GM12892 (cell line): ENCODE measurements at regions not wholly inside any gene's neighbourhood (a gene's known extent, or its start where the extent isn't known, plus 50 kb on each side); places are given as distances from the start of the nearest gene placed in this dataset.

Source experiments
- POLR2A ChIP-seq: IDR thresholded peaks from 2 replicates; pipeline ENCODE4 v1.6.1; 2011; ENCODE audit warnings: low read depth, low read length, control low read depth
- POLR2AphosphoS5 ChIP-seq: IDR thresholded peaks from 2 replicates; pipeline ENCODE4 v1.6.1; 2011; ENCODE audit warnings: low read depth, low read length, control low read depth

GRCh38 chr2:21770787-21771186, 647.0 kb downstream of the TDRD15 start:
- TF ChIP-seq POLR2AphosphoS5 (no peak), POLR2A (no peak)
